ENCODE measurements at regions not wholly inside any gene's neighbourhood (a gene's known extent, or its start where the extent isn't known, plus 50 kb on each side); places are given as distances from the start of the nearest gene placed in this dataset.

- Mint-ChIP-seq H3K9me3 (ENCODE audit: unreplicated experiment) (peaks cover 28% of the 10 kb centered on the region), H3K36me3 (ENCODE audit: insufficient read depth, unreplicated experiment) (no peaks in the 10 kb centered on the region), H3K4me3 (ENCODE audit: unreplicated experiment) (no peak overlapping the region), H3K4me1 (ENCODE audit: insufficient read depth, unreplicated experiment) (no peaks in the 10 kb centered on the region), H3K27ac (ENCODE audit: low read depth, unreplicated experiment) (no peak overlapping the region), H3K27me3 (ENCODE audit: insufficient read depth, unreplicated experiment) (no peaks in the 10 kb centered on the region)
- intact Hi-C loops (cut with micrococcal nuclease), result no loop called here
- DNase-seq (ENCODE audit: unreplicated experiment), result no peak
- POLR2A ChIA-PET, result no interaction called here
- CTCF ChIA-PET, result interaction anchor here (0.6 to 0.8 kb wide), 2 partner anchors 37 to 39 kb away, joined by 3 read pairs; no protein-coding TSS in a partner anchor
- BruUV-seq (replicated peaks), result no TSS peak
- TF ChIP-seq CTCF (IDR thresholded peaks at IDR 0.05; ENCODE audit: unreplicated experiment), result no peak
Observed at GRCh38 chr11:135036488-135037297, 624.7 kb upstream of the B3GAT1 start.

GRCh38 chr11:135035282-135035681 lies 623.2 kb upstream of the B3GAT1 start:
- intact Hi-C loops (cut with micrococcal nuclease), result no loop called here
- Mint-ChIP-seq H3K36me3 (ENCODE audit: insufficient read depth, unreplicated experiment) (no peaks in the 10 kb centered on the region), H3K4me3 (ENCODE audit: unreplicated experiment) (no peak overlapping the region), H3K9me3 (ENCODE audit: unreplicated experiment) (peaks cover 28% of the 10 kb centered on the region), H3K27me3 (ENCODE audit: insufficient read depth, unreplicated experiment) (no peaks in the 10 kb centered on the region), H3K27ac (ENCODE audit: low read depth, unreplicated experiment) (no peak overlapping the region), H3K4me1 (ENCODE audit: insufficient read depth, unreplicated experiment) (no peaks in the 10 kb centered on the region)
- ChIA-PET POLR2A (no interaction called here), CTCF (no interaction called here)
- no peak for TF ChIP-seq CTCF (IDR thresholded peaks at IDR 0.05; ENCODE audit: unreplicated experiment)
- no TSS peak for BruUV-seq (replicated peaks)
- no peak for DNase-seq (ENCODE audit: unreplicated experiment)

GRCh38 chr11:135033540-135033939 lies 621.5 kb upstream of the B3GAT1 start:
- POLR2A ChIA-PET, result no interaction called here
- Mint-ChIP-seq H3K4me3 (ENCODE audit: unreplicated experiment) (no peak overlapping the region), H3K9me3 (ENCODE audit: unreplicated experiment) (peaks cover 27% of the 10 kb centered on the region), H3K27me3 (ENCODE audit: insufficient read depth, unreplicated experiment) (no peaks in the 10 kb centered on the region), H3K4me1 (ENCODE audit: insufficient read depth, unreplicated experiment) (no peaks in the 10 kb centered on the region), H3K36me3 (ENCODE audit: insufficient read depth, unreplicated experiment) (no peaks in the 10 kb centered on the region), H3K27ac (ENCODE audit: low read depth, unreplicated experiment) (no peak overlapping the region)
- DNase-seq (ENCODE audit: unreplicated experiment), result peak; percentile 20
- intact Hi-C loops (cut with micrococcal nuclease), result no loop called here
- no TSS peak for BruUV-seq (replicated peaks)
- CTCF ChIA-PET, result no interaction called here
- no peak for TF ChIP-seq CTCF (IDR thresholded peaks at IDR 0.05; ENCODE audit: unreplicated experiment)

GRCh38 chr11:135031205-135031989 lies 619.4 kb upstream of the B3GAT1 start:
- TF ChIP-seq CTCF (IDR thresholded peaks at IDR 0.05; ENCODE audit: unreplicated experiment), result no peak
- Mint-ChIP-seq H3K4me3 (ENCODE audit: unreplicated experiment) (no peak overlapping the region), H3K27ac (ENCODE audit: low read depth, unreplicated experiment) (no peak overlapping the region), H3K27me3 (ENCODE audit: insufficient read depth, unreplicated experiment) (no peaks in the 10 kb centered on the region), H3K36me3 (ENCODE audit: insufficient read depth, unreplicated experiment) (no peaks in the 10 kb centered on the region), H3K4me1 (ENCODE audit: insufficient read depth, unreplicated experiment) (no peaks in the 10 kb centered on the region), H3K9me3 (ENCODE audit: unreplicated experiment) (peaks cover 23% of the 10 kb centered on the region)
- intact Hi-C loops (cut with micrococcal nuclease), result no loop called here
- DNase-seq (ENCODE audit: unreplicated experiment), result no peak
- BruUV-seq (replicated peaks), result no TSS peak
- CTCF ChIA-PET, result no interaction called here
- POLR2A ChIA-PET, result no interaction called here

All from MCF 10A (cell line).